ENCODE measurements at regions not wholly inside any gene's neighbourhood (a gene's known extent, or its start where the extent isn't known, plus 50 kb on each side); places are given as distances from the start of the nearest gene placed in this dataset.

DNA sequence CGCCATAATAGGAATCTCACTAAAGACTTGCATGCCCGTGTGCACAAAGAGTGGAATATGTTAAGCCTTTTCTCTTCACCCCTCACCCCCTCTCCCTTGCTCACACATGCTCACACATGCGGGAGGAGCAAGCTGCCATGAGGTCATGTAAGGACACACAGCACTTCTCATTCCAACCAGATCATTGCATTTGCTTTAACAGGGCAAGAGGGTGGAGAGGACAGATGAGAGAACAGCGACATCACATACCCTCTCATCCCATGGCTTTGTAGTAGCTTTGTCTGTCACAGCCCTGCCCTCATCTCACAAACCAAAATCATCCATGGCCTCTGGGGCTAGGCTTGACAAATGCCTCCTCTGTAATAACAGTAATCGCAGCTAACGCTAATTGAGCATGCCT, 145.6 kb upstream of the FRY start:
- TF ChIP-seq, protein P1, sequence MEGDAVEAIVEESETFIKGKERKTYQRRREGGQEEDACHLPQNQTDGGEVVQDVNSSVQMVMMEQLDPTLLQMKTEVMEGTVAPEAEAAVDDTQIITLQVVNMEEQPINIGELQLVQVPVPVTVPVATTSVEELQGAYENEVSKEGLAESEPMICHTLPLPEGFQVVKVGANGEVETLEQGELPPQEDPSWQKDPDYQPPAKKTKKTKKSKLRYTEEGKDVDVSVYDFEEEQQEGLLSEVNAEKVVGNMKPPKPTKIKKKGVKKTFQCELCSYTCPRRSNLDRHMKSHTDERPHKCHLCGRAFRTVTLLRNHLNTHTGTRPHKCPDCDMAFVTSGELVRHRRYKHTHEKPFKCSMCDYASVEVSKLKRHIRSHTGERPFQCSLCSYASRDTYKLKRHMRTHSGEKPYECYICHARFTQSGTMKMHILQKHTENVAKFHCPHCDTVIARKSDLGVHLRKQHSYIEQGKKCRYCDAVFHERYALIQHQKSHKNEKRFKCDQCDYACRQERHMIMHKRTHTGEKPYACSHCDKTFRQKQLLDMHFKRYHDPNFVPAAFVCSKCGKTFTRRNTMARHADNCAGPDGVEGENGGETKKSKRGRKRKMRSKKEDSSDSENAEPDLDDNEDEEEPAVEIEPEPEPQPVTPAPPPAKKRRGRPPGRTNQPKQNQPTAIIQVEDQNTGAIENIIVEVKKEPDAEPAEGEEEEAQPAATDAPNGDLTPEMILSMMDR (IDR thresholded peaks at IDR 0.05), result no peak
- no peak for TF ChIP-seq EP300 (IDR thresholded peaks at IDR 0.05)
